ENCODE measurements at regions not wholly inside any gene's neighbourhood (a gene's known extent, or its start where the extent isn't known, plus 50 kb on each side); places are given as distances from the start of the nearest gene placed in this dataset.

- no peak for DNase-seq (ENCODE audit: low read depth)
Observed at GRCh38 chr1:224486801-224487583, 52.4 kb upstream of the WDR26 start.

- peak; percentile 39 for DNase-seq (ENCODE audit: low read depth)
Observed at GRCh38 chr1:224488806-224489499, 54.4 kb upstream of the WDR26 start.

GRCh38 chr1:224489534-224490365 lies 55.2 kb upstream of the WDR26 start:
- no peak for DNase-seq (ENCODE audit: low read depth)

- DNase-seq (ENCODE audit: low read depth) = no peak
Observed at GRCh38 chr1:224490549-224491537, 56.2 kb upstream of the WDR26 start.

DNA sequence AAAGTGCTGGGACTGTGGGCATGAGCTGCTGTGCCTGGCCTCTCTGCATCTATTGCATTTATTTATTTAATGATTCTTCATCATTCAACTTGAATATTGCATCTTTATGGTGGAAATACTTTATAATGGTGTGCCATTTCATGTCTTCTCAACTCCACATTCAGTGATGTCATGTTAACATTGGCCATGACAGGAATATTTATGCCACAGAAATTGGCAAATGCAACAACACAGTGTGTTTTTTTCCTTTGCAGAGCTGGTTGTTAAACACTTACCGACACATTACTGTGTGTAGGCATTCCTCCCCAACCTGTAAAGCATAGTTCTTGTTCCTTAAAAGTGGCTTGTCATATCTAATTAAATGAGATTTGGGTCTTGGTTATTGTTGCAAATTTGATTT lies 57.4 kb upstream of the WDR26 start:
- DNase-seq (ENCODE audit: low read depth) = no peak

DNA sequence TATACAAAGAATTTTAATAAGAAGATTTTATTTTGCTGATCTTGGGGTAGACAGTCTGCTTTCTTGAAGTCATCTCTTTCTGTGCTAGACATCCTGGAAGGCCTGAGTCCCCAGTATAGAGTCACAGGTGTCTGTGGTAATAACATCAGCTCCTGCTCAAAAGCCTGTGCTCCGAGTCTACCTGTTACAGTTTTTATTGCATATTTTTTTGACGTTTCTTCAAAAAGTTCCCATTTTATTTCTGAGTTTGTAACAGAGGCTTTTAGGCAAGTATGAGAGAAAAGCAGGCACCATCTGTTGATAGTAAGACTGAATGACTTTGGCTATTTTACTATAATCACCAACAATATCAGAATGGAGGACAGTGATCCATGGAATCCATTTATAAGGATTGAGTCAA lies 58.0 kb upstream of the WDR26 start:
- DNase-seq (ENCODE audit: low read depth) = no peak

DNA sequence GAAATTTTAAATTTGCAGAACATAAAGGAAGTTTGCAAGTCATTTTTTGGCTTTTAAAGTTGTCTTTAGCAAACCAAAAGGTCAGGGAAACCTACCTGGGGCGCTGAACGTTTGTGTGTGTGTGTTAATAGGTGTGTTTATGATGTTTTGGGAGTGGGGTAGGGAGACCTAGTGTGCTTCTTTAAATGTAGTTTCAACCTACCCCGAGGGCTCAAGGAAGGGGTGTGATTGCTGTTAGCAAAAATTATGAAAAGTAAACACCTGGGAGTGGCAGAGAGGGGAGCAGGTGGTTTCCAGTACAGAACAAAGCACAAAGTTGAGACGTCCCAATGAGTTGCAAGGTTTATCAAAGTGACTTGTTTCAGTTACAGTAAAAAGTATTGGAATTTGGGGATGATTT lies 58.7 kb upstream of the WDR26 start:
- no peak for DNase-seq (ENCODE audit: low read depth)

- no peak for DNase-seq (ENCODE audit: low read depth)
Observed at GRCh38 chr1:224494343-224494742, 59.7 kb upstream of the WDR26 start.

- DNase-seq (ENCODE audit: low read depth) = no peak
Observed at GRCh38 chr1:224495866-224496265, 61.3 kb upstream of the WDR26 start.

DNA sequence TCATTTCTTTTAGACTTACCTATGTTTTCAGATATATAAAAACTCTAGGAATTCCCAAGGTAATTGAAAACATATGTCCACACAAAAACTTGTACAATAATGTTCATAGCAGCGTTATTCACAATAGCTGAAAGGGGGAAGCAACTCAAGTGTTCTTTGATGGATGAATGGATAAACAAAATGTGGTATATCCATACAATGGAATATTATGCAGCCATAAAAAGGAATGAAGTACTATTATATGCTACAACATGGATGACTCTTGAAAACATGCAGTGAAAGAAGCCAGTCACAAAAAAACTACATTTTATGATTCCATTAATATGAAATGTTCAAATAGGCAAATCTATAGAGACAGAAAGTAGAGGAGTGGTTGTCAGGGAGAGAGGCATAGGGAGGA lies 62.2 kb upstream of the WDR26 start:
- no peak for DNase-seq (ENCODE audit: low read depth)

DNA sequence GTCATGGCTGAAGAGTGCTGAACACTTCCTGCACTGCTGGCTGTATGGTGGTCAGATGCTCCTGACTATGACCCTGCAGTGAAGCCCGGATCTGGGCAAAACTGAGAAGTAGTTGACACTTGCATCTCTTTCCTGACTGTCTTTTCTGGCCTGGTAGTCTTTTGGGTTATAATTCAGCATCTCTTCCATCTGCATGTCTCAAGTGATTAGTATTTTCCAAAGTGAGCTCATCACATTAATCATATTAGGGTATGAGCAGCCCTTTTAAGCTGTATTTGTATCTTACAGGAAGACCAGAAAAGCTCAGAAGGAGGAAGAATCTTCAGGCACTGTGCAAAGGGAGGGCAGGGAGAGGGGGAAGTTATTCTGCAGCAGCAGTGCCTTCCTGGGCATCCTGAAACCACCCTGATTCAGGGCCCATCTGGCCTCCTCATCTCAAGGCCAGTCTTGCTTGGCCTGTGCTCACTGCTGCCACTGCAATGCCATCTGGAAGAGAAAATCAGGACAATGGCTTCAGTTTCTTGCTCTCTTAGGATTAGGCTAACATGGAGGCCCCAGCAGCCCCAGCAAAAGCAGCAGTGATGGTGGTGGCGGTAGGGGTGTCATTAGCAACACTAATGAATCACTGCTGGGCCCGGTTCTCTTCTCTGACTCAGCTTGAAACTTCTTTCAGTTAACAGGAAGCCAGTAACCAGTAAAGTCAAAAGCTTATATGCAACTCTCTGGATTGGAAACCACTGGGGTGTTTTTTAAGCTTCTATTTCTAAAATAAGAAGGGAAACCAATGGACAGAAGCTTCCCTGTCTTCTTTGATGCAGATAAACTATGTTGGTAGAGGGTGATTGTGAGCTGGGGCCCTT lies 63.3 kb upstream of the WDR26 start:
- peak; percentile 90 for DNase-seq (ENCODE audit: low read depth)

- no peak for DNase-seq (ENCODE audit: low read depth)
Observed at GRCh38 chr1:224498574-224499170, 64.1 kb upstream of the WDR26 start.

GRCh38 chr1:224499204-224499603 lies 64.6 kb upstream of the WDR26 start:
- DNase-seq (ENCODE audit: low read depth) = no peak

GRCh38 chr1:224500796-224501195 lies 66.2 kb upstream of the WDR26 start:
- DNase-seq (ENCODE audit: low read depth) = no peak

DNA sequence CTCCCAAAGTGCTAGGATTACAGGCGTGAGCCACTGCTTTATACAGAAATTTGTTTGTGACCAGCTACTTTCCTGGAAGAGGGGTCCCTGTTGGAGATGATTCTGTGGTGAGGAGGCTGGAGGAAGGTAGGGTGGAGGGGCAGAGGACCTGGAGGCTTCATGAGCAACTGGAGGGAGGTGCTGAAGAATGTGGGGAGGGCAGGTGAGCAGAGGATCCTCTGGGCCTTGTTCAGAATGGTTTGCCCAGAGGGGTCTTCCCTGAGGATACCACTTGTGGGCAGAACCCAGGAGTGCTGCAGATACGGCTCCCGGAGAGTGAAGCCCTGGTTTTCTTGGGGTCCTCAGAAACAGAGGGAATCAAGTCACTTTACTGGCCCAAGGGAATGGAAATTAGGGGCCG lies 67.2 kb upstream of the WDR26 start:
- DNase-seq (ENCODE audit: low read depth) = no peak

DNA sequence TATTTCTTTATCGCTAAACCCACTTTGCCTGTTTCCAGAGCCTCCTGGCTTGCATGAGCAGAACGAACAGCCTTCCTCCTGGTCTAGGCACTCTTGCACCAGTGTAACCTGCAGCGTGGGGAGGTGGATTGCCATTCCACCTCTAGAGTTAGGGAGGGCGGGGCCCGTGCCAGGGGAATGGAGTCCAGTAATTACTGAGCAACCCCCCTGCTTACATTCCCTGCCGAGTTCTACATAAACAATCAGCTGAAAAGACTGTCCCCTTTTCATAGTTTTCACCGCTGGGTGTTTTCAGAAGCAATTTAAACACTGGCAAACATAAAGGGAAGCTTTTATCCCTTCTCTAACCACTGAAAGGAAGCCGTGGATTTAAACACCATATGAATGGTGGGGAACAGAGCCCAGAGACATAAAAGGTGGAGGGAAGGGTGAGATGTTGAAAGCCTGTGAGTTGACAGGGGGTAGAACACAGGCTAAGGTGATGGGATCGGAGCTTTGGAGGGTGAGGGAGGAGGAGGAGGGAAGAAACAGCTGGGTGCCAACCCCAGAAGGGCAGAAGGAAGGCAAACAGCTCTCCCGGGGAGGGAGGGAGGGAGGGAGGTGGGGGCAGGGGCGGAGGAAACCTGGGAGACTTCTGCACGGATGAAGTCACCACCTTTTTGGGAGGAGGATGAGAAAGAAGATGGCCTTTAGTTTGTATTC lies 68.0 kb upstream of the WDR26 start:
- DNase-seq (ENCODE audit: low read depth) = no peak

DNA sequence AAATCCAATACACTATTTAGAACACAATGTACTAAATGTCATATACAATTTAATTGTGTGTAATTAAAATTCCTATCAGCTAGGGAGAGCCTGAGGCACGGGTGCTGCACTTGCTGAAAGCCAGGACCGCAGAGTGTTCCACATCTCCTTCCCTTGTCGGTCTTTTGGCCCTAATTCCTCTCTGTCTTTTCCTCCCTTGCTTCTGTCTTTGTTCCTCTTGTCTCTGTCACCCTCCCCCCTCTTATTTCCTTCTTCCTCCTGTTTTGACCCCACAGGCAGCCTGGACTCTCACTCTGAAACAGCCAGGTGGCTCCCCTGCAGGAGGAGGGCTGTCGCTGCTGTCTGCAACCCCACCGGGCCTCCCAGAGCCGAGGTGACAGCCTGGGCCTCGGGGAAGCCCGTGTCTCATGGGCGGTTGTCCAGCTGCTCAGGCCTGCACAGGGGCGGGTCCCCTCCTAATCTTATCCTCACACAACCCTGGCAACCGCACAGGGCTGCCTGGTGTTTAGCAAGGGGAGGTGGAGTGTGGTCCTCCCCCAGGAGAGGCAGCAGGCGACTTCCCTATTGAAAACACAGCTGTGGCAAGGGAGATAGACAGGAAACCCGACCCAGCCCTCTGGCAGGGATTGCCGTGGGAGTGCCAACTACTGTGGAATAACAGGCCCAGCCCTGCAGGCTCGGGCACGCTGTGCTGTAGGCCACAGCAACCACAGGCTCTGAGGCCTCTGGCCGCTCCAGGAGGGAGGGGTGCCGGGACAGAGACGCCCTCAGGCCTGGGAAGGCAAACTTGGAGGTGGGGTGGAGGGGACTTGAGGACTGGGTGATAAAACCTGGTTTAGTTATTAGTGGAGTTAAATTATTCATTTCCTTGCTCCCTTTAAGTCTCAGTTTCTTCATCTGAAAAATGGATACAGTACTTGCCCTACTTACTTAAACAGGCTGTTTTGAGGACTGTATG lies 68.8 kb upstream of the WDR26 start:
- peak; percentile 88 for DNase-seq (ENCODE audit: low read depth)

DNA sequence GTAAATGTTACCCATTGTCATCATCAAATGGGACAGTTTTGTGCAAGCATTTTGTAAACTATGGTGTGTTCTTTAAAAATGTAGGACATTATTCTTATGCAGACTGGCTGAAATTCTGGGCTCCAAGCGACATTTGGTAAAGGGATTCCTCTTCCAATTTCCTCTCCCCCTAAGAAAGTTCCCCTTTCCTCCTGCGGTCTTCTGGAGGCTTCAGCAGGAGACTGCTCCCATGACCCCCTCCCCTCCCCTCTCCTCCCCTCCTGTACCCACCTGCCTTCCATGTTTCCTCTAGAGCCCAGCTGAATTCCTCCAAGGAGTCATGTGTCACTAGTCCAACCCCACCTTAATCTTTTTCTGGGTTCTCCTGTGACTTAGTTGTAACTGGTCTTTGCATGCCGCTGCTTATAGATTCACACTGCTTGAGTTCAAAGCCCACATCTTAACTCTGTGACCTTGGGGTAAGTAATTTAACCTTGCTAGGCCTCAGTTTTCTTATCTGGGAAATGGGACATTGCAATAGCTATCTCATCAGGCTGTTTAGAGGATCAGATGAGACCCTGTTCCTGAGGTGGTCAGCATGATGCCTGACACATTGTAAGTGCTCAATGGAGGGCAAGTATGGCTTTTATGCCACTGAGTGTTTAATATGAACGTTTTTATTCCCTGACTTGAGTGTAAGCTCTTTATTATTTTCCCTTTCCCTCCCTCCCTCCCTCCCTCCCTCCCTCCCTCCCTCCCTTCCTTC lies 69.9 kb upstream of the WDR26 start:
- no peak for DNase-seq (ENCODE audit: low read depth)

Measured in EH (cell line).